C4-2B (cell line): ENCODE measurements at regions not wholly inside any gene's neighbourhood (a gene's known extent, or its start where the extent isn't known, plus 50 kb on each side); places are given as distances from the start of the nearest gene placed in this dataset.

Source experiments
- CTCF ChIP-seq: fragments of 450-650 bp; conservative IDR thresholded peaks from 2 replicates; pipeline ENCODE4 v1.5.1; 2017; ENCODE audit warnings: mild to moderate bottlenecking
- ZFX ChIP-seq: fragments of 450-650 bp; IDR thresholded peaks from 2 replicates; pipeline ENCODE4 v1.6.1; 2017

GRCh38 chr9:1140057-1140456 is 89.9 kb downstream of the DMRT2 start:
- TF ChIP-seq CTCF, result no peak
- no peak for TF ChIP-seq ZFX
